BLaER1 treated with 17β-estradiol and CSF1 and Interleukin-3, amounts not matched to agents 10 nM and 100 nM (cell line): ENCODE measurements at regions not wholly inside any gene's neighbourhood (a gene's known extent, or its start where the extent isn't known, plus 50 kb on each side); places are given as distances from the start of the nearest gene placed in this dataset.

Source experiments
- H3K27ac ChIP-seq, 11 experiments: shearing (Covaris generic); formaldehyde crosslinking; 2 replicates each; pipeline ENCODE4 v1.8.1; 2022
- H3K27me3 ChIP-seq, 11 experiments: shearing (Covaris generic); formaldehyde crosslinking; 2 replicates each; pipeline ENCODE4 v1.8.1; 2022
- H3K36me3 ChIP-seq, 11 experiments: shearing (Covaris generic); formaldehyde crosslinking; 2 replicates each; pipeline ENCODE4 v1.8.1; 2022
- H3K4me1 ChIP-seq, 10 experiments: shearing (Covaris generic); formaldehyde crosslinking; 2 replicates each; pipeline ENCODE4 v1.8.1; 2022
- H3K4me2 ChIP-seq, 11 experiments: shearing (Covaris generic); formaldehyde crosslinking; 2 replicates each; pipeline ENCODE4 v1.8.1; 2022
- H3K4me3 ChIP-seq, 10 experiments: shearing (Covaris generic); formaldehyde crosslinking; 2 replicates each; pipeline ENCODE4 v1.8.1; 2022
- H3K9ac ChIP-seq, 11 experiments: shearing (Covaris generic); formaldehyde crosslinking; 2 replicates each; pipeline ENCODE4 v1.8.1; 2022
- H3K9me3 ChIP-seq, 11 experiments: shearing (Covaris generic); formaldehyde crosslinking; replicated peaks in 1 of 11; 2 replicates each; pipeline ENCODE4 v1.8.1; 2022
- H4K20me1 ChIP-seq, 11 experiments: shearing (Covaris generic); formaldehyde crosslinking; 2 replicates each; pipeline ENCODE4 v1.8.1; 2022
- Cebpa-rat ChIP-seq, 11 experiments: shearing (Covaris generic); IDR thresholded peaks; 2 replicates each; pipeline ENCODE4 v1.8.1; 2022

- H3K27me3 ChIP-seq: no peaks in the 10 kb centered on the region
- H4K20me1 ChIP-seq: no peaks in the 10 kb centered on the region
- H3K4me1 ChIP-seq: no peaks in the 10 kb centered on the region
- no peak overlapping the region for H3K4me3 ChIP-seq
- no peaks in the 10 kb centered on the region for H3K36me3 ChIP-seq
- no peak overlapping the region for H3K4me2 ChIP-seq
- H3K9me3 ChIP-seq: no peaks in the 10 kb centered on the region
- no peak for TF ChIP-seq Cebpa-rat (IDR thresholded peaks at IDR 0.05)
- H3K9ac ChIP-seq: no peak overlapping the region
- no peak overlapping the region for H3K27ac ChIP-seq
These were observed 136.1 kb downstream of the TFAP2A start for GRCh38 chr6:10278746-10279145.

- Histone ChIP-seq H3K9me3 (no peaks in the 10 kb centered on the region), H3K27me3 (no peaks in the 10 kb centered on the region), H3K4me2 (no peak overlapping the region), H3K36me3 (no peaks in the 10 kb centered on the region), H3K4me1 (no peaks in the 10 kb centered on the region), H3K9ac (no peak overlapping the region), H4K20me1 (no peaks in the 10 kb centered on the region), H3K27ac (no peak overlapping the region), H3K4me3 (no peak overlapping the region)
- TF ChIP-seq Cebpa-rat (IDR thresholded peaks at IDR 0.05): no peak
These were observed 138.1 kb downstream of the TFAP2A start for GRCh38 chr6:10276660-10277287.

- TF ChIP-seq Cebpa-rat (IDR thresholded peaks at IDR 0.05): no peak
These were observed 138.8 kb downstream of the TFAP2A start for GRCh38 chr6:10276106-10276505.

GRCh38 chr6:10272591-10272990 lies 142.3 kb downstream of the TFAP2A start:
- TF ChIP-seq Cebpa-rat (IDR thresholded peaks at IDR 0.05): no peak
- no peaks in the 10 kb centered on the region for H4K20me1 ChIP-seq
- H3K4me3 ChIP-seq: no peak overlapping the region
- no peaks in the 10 kb centered on the region for H3K27me3 ChIP-seq
- no peaks in the 10 kb centered on the region for H3K4me1 ChIP-seq
- H3K27ac ChIP-seq: no peak overlapping the region
- H3K9ac ChIP-seq: no peak overlapping the region
- no peak overlapping the region for H3K4me2 ChIP-seq
- H3K9me3 ChIP-seq: no peaks in the 10 kb centered on the region
- no peaks in the 10 kb centered on the region for H3K36me3 ChIP-seq

More at GRCh38 chr6:10276106-10276505, 138.8 kb downstream of the TFAP2A start:
- H3K4me2 ChIP-seq: no peak overlapping the region
- no peak overlapping the region for H3K9ac ChIP-seq
- no peaks in the 10 kb centered on the region for H3K27me3 ChIP-seq
- no peaks in the 10 kb centered on the region for H3K36me3 ChIP-seq
- no peak overlapping the region for H3K27ac ChIP-seq
- H3K4me1 ChIP-seq: no peaks in the 10 kb centered on the region
- H3K9me3 ChIP-seq: no peaks in the 10 kb centered on the region
- no peaks in the 10 kb centered on the region for H4K20me1 ChIP-seq
- H3K4me3 ChIP-seq: no peak overlapping the region

- Histone ChIP-seq H3K9me3 (no peaks in the 10 kb centered on the region), H3K36me3 (no peaks in the 10 kb centered on the region), H3K4me3 (no peak overlapping the region), H3K9ac (no peak overlapping the region), H3K27ac (no peak overlapping the region), H3K4me1 (no peaks in the 10 kb centered on the region), H3K4me2 (no peak overlapping the region), H3K27me3 (no peaks in the 10 kb centered on the region), H4K20me1 (no peaks in the 10 kb centered on the region)
- TF ChIP-seq Cebpa-rat (IDR thresholded peaks at IDR 0.05): no peak
These were observed 142.9 kb downstream of the TFAP2A start for GRCh38 chr6:10271982-10272381.

GRCh38 chr6:10269814-10270472 lies 144.9 kb downstream of the TFAP2A start:
- no peak overlapping the region for H3K4me2 ChIP-seq
- H3K4me3 ChIP-seq: no peak overlapping the region
- no peaks in the 10 kb centered on the region for H3K4me1 ChIP-seq
- no peaks in the 10 kb centered on the region for H4K20me1 ChIP-seq
- H3K9ac ChIP-seq: no peak overlapping the region
- H3K27ac ChIP-seq: no peak overlapping the region
- H3K36me3 ChIP-seq: no peaks in the 10 kb centered on the region
- TF ChIP-seq Cebpa-rat (IDR thresholded peaks at IDR 0.05): no peak
- no peaks in the 10 kb centered on the region for H3K9me3 ChIP-seq
- H3K27me3 ChIP-seq: no peaks in the 10 kb centered on the region

- Histone ChIP-seq H4K20me1 (no peaks in the 10 kb centered on the region), H3K27ac (no peak overlapping the region), H3K9ac (no peak overlapping the region)
These were observed 146.1 kb downstream of the TFAP2A start for GRCh38 chr6:10268611-10269310.

GRCh38 chr6:10268111-10268510 lies 146.8 kb downstream of the TFAP2A start:
- no peaks in the 10 kb centered on the region for H3K9me3 ChIP-seq
- H3K27me3 ChIP-seq: no peaks in the 10 kb centered on the region
- no peak overlapping the region for H3K4me2 ChIP-seq
- no peaks in the 10 kb centered on the region for H3K4me1 ChIP-seq
- H3K4me3 ChIP-seq: no peak overlapping the region
- H3K27ac ChIP-seq: no peak overlapping the region
- no peaks in the 10 kb centered on the region for H4K20me1 ChIP-seq
- no peak overlapping the region for H3K9ac ChIP-seq
- no peak for TF ChIP-seq Cebpa-rat (IDR thresholded peaks at IDR 0.05)
- H3K36me3 ChIP-seq: no peaks in the 10 kb centered on the region

More at GRCh38 chr6:10268611-10269310, 146.1 kb downstream of the TFAP2A start:
- H3K27me3 ChIP-seq: no peaks in the 10 kb centered on the region
- no peaks in the 10 kb centered on the region for H3K4me1 ChIP-seq
- H3K36me3 ChIP-seq: no peaks in the 10 kb centered on the region
- no peaks in the 10 kb centered on the region for H3K9me3 ChIP-seq
- no peak overlapping the region for H3K4me2 ChIP-seq
- no peak for TF ChIP-seq Cebpa-rat (IDR thresholded peaks at IDR 0.05)
- no peak overlapping the region for H3K4me3 ChIP-seq

- no peak overlapping the region for H3K27ac ChIP-seq
These were observed 148.4 kb downstream of the TFAP2A start for GRCh38 chr6:10266462-10266861.

GRCh38 chr6:10266061-10266460 lies 148.8 kb downstream of the TFAP2A start:
- no peak overlapping the region for H3K27ac ChIP-seq
- H3K4me3 ChIP-seq: no peak overlapping the region
- no peaks in the 10 kb centered on the region for H3K9me3 ChIP-seq
- no peaks in the 10 kb centered on the region for H3K27me3 ChIP-seq
- H4K20me1 ChIP-seq: no peaks in the 10 kb centered on the region
- H3K4me1 ChIP-seq: no peaks in the 10 kb centered on the region
- no peak overlapping the region for H3K4me2 ChIP-seq
- no peak overlapping the region for H3K9ac ChIP-seq
- TF ChIP-seq Cebpa-rat (IDR thresholded peaks at IDR 0.05): no peak
- no peaks in the 10 kb centered on the region for H3K36me3 ChIP-seq

More at GRCh38 chr6:10266462-10266861, 148.4 kb downstream of the TFAP2A start:
- Histone ChIP-seq H4K20me1 (no peaks in the 10 kb centered on the region), H3K4me3 (no peak overlapping the region), H3K9ac (no peak overlapping the region), H3K27me3 (no peaks in the 10 kb centered on the region), H3K36me3 (no peaks in the 10 kb centered on the region), H3K9me3 (no peaks in the 10 kb centered on the region), H3K4me1 (no peaks in the 10 kb centered on the region), H3K4me2 (no peak overlapping the region)
- no peak for TF ChIP-seq Cebpa-rat (IDR thresholded peaks at IDR 0.05)
